Activated CD4-positive, alpha-beta T cell treated with anti-CD3 and anti-CD28 coated beads for 36 hours (primary cell): ENCODE measurements at regions not wholly inside any gene's neighbourhood (a gene's known extent, or its start where the extent isn't known, plus 50 kb on each side); places are given as distances from the start of the nearest gene placed in this dataset.

Experiments
- ATAC-seq: fragments of 200-7000 bp; cut with Tn5 transposase; one replicate; pipeline ENCODE4 v1.10.0; 2021; ENCODE audit warnings: mild to moderate bottlenecking, moderate library complexity
- CTCF ChIA-PET: fragments of 350-600 bp; sonication (Branson Sonifier 250); formaldehyde crosslinking; loops from one replicate; lab custom pipeline; 2021; ENCODE audit warnings: antibody characterized with exemption; lab: Charles Lee
- POLR2A ChIA-PET: fragments of 350-600 bp; sonication (Branson Sonifier 250); formaldehyde crosslinking; loops from one replicate; lab custom pipeline; 2021; ENCODE audit warnings: antibody characterized with exemption, inconsistent platforms; lab: Charles Lee
- DNase-seq: peaks from one replicate; pipeline ENCODE4 v3.0.0-alpha.2; 2020
- H3K27ac Mint-ChIP-seq: one replicate; pipeline ENCODE4 v1.8.0; 2021; ENCODE audit warnings: mixed read lengths
- H3K27me3 Mint-ChIP-seq: one replicate; pipeline ENCODE4 v1.8.0; 2021; ENCODE audit warnings: mixed read lengths
- H3K36me3 Mint-ChIP-seq: one replicate; pipeline ENCODE4 v1.8.0; 2021; ENCODE audit warnings: low read depth, mixed read lengths
- H3K4me1 Mint-ChIP-seq: one replicate; pipeline ENCODE4 v1.8.0; 2021; ENCODE audit warnings: mixed read lengths
- H3K4me3 Mint-ChIP-seq: one replicate; pipeline ENCODE4 v1.8.0; 2021; ENCODE audit warnings: mild to moderate bottlenecking, moderate library complexity, mixed read lengths
- H3K9me3 Mint-ChIP-seq: one replicate; pipeline ENCODE4 v1.8.0; 2021; ENCODE audit warnings: low read depth, mixed read lengths
- intact Hi-C, 2 experiments: fragments of 100-400 bp; cut with DNase I in 1 of 2; cut with micrococcal nuclease in 1 of 2; formaldehyde crosslinking; loops; one replicate each; pipeline versions ENCODE4 v1.14.2 to v1.15.1; 2022 to 2024; cut with DNase I, micrococcal nuclease

DNA sequence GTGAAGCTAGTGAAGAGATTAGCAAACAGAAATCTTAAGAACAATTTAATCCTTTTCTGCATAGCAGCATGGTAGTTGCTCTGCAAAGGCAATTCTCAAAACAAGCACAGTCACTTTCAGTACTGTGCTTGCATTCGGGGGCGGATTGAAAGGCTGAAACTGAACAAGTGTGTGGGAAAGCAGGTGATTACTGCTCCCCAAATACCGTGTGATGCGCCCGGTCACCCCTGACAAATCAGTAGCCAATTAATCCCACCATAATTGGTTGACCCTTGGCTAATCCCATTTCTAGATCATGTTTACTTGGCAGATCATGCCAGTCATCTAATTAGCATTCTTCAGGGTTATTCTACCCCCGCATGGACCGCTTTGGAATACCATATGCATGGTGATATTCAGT lies 76.5 kb upstream of the ADRB1 start:
- Mint-ChIP-seq H3K36me3 (no peaks in the 10 kb centered on the region), H3K27me3 (no peaks in the 10 kb centered on the region), H3K9me3 (peaks cover 9% of the 10 kb centered on the region), H3K27ac (no peak overlapping the region), H3K4me3 (no peak overlapping the region), H3K4me1 (peaks cover 8% of the 10 kb centered on the region)
- CTCF ChIA-PET, result interaction anchor here (0.9 kb wide), 1 partner anchor 13 kb away, joined by 3 read pairs; no protein-coding TSS in a partner anchor
- DNase-seq (no peak), ATAC-seq (peak; percentile 39)
- POLR2A ChIA-PET, result no interaction called here
- intact Hi-C loops, result loop anchor here in 1 of 2 experiments (10.0 kb wide), 1 partner anchor 128 kb away; no protein-coding TSS in a partner anchor

DNA sequence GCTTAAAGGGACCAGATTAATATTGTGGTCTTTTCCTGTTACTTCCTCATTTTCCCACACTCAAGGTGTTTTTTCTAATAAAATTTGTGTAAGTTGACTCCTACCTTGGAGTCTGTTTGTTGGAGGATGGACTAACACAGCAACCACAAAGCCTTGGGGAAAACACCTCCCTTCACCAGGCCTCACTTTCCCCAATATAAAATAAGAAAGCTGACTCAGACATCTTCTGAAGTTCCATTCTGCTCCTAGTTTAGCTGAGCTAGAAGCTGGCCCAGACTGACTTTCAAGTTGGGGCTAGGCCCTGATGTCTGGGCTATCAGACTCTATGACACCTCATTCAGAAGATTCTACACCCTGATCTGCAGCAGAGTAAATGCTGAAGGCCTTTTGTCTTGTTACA lies 73.0 kb upstream of the ADRB1 start:
- Mint-ChIP-seq H3K4me1 (no peaks in the 10 kb centered on the region), H3K27ac (no peak overlapping the region), H3K9me3 (peaks cover 7% of the 10 kb centered on the region), H3K36me3 (no peaks in the 10 kb centered on the region), H3K27me3 (peaks cover 8% of the 10 kb centered on the region), H3K4me3 (no peak overlapping the region)
- DNase-seq (no peak), ATAC-seq (no peak)
- intact Hi-C loops, result no loop called here
- CTCF ChIA-PET, result no interaction called here
- POLR2A ChIA-PET, result no interaction called here

DNA sequence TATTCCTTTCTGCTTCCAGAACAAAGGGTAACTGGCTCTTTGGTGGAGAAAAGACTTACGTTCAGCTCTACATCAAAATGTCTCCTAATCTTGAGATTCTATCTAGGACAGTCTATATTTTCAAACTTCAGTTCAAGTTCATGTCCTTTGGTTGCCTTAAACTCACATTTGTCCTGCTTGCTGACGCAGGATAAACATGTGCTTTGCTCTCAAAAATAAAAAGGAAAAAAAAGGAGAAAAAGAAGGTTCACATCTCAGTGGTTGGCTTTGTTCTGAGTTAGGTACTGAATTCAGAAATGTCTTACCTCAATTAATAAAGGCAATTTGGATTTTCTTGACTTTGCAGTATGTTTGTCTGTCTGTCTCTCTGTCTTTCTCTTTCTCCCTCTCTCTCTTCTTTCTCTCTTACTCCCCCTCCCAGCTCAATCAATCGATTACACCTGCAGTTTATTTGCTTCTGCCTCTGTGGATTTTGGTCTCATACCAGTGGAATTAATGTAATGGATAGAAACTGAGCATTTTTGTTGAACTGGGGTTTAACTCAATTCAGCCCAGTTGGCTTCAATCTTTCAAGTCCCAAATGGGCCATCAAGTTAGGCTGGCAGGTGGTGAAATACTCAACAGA lies 72.2 kb upstream of the ADRB1 start:
- ATAC-seq (no peak), DNase-seq (no peak)
- no peak overlapping the region for H3K27ac Mint-ChIP-seq
- CTCF ChIA-PET, result no interaction called here
- no peak overlapping the region for H3K4me3 Mint-ChIP-seq
- intact Hi-C loops, result no loop called here
- POLR2A ChIA-PET, result interaction anchor here (0.6 kb wide), 1 partner anchor 88 kb away, joined by 3 read pairs; no protein-coding TSS in a partner anchor
- no peaks in the 10 kb centered on the region for H3K36me3 Mint-ChIP-seq
- peaks cover 8% of the 10 kb centered on the region for H3K27me3 Mint-ChIP-seq
- H3K9me3 Mint-ChIP-seq, result peaks cover 7% of the 10 kb centered on the region
- H3K4me1 Mint-ChIP-seq, result no peaks in the 10 kb centered on the region

DNA sequence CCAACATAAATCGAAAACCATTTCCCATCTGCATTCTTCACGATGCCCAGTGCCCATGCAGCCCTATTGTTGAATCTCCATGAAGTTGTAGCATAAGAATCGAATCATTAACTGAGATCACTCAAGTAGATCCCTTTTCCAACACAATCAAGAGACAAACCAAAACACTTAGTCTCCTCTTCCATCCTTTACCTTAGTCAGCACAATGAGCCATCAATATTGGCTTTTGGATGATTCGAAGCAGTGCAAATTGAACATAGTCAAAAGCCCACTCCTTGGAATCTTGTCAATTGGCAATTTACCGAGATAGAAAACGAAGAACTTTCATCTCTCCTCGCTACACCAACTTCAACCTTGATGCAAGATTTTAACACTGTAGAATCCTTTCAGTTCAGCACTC lies 66.5 kb upstream of the ADRB1 start:
- no peak for DNase-seq

DNA sequence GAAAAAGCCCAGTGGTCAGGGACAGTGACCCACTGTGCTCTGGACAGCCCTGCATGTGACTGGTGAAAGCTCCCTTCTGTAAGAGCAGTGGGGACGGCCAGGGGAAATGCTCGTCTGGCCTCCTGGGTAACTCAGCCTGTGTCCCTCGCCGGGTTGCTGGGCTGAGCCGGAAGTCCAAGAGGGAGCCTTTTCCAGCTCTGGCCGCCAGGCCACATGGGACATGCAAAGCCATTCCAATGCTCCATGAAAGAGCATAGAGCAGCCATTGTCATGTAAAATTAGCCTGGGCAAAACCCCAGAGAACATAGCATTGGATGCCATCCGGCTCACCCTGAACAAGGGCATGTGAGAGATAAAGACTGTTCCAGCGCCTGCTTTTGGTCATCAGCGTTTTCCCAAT lies 64.9 kb upstream of the ADRB1 start:
- H3K27ac Mint-ChIP-seq, result no peak overlapping the region
- ATAC-seq, result no peak
- POLR2A ChIA-PET, result no interaction called here
- no peaks in the 10 kb centered on the region for H3K9me3 Mint-ChIP-seq
- peaks cover 3% of the 10 kb centered on the region for H3K36me3 Mint-ChIP-seq
- peaks cover 6% of the 10 kb centered on the region for H3K4me1 Mint-ChIP-seq
- no peak overlapping the region for H3K4me3 Mint-ChIP-seq
- CTCF ChIA-PET, result no interaction called here
- no peak for DNase-seq
- peaks cover 4% of the 10 kb centered on the region for H3K27me3 Mint-ChIP-seq
- intact Hi-C loops, result no loop called here

More for the DNA sequence above, 66.5 kb upstream of the ADRB1 start:
- intact Hi-C loops, result no loop called here
- Mint-ChIP-seq H3K27ac (no peak overlapping the region), H3K27me3 (peaks cover 10% of the 10 kb centered on the region), H3K36me3 (peaks cover 3% of the 10 kb centered on the region), H3K9me3 (no peaks in the 10 kb centered on the region), H3K4me3 (no peak overlapping the region), H3K4me1 (no peaks in the 10 kb centered on the region)
- ATAC-seq, result no peak
- ChIA-PET CTCF (no interaction called here), POLR2A (no interaction called here)

DNA sequence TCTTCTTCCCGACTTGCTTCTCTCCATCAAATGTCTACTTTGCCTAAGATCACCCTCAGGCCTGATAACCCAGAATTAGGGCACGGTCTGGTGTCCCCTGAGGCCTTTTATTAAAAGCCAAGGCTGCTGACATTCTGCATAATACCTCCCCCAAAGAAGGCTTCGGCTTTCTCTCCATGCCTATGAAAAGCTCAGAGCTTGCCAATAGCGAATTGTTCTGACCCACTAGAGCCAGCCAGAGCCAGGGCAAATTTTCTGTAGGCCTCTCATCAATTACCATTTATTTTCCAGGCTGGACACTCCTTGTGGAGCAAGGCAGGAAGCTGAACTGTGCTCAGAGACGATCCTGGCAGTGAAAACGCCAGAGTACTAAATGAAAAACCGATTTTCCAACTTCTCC lies 64.3 kb upstream of the ADRB1 start:
- H3K36me3 Mint-ChIP-seq, result peaks cover 3% of the 10 kb centered on the region
- H3K27ac Mint-ChIP-seq, result no peak overlapping the region
- intact Hi-C loops, result no loop called here
- ChIA-PET POLR2A (no interaction called here), CTCF (no interaction called here)
- H3K4me3 Mint-ChIP-seq, result no peak overlapping the region
- H3K9me3 Mint-ChIP-seq, result no peaks in the 10 kb centered on the region
- H3K27me3 Mint-ChIP-seq, result peaks cover 7% of the 10 kb centered on the region
- DNase-seq, result no peak
- H3K4me1 Mint-ChIP-seq, result peaks cover 9% of the 10 kb centered on the region
- no peak for ATAC-seq

DNA sequence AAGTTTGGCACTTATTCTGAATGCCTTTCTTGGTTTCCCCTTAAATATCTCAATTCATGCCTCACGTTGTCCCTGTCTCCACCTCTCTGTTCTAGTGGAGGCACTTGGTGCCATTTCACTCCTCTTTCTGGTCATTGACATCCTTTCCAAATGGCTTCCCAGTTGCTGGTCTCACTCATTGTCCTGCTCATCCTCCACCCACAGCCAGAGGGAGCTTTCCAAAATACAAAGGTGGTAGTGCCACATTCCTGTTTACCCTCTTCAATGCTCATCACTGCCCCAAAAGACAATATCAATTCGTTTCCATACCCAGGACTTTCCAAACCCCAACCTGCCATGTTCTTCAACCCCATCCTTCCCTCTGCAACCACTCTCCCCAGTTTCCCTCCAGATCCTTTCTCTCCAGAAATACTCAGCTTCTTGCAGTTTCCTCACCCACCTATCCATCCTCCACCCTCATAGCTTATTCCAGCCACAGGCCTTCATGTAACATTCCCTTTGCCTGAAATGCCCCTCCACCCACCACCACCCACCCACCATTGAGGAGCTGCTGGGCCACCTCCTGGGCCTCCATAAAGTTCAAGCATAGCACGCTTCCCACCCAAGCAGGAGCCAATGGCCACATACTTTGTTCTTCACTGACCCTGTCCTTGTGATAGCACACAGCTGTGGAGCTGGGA lies 63.1 kb upstream of the ADRB1 start:
- no peak overlapping the region for H3K27ac Mint-ChIP-seq
- H3K27me3 Mint-ChIP-seq, result peaks cover 7% of the 10 kb centered on the region
- DNase-seq (no peak), ATAC-seq (no peak)
- intact Hi-C loops, result no loop called here
- H3K4me3 Mint-ChIP-seq, result no peak overlapping the region
- H3K36me3 Mint-ChIP-seq, result peaks cover 3% of the 10 kb centered on the region
- H3K4me1 Mint-ChIP-seq, result peaks cover 9% of the 10 kb centered on the region
- no peaks in the 10 kb centered on the region for H3K9me3 Mint-ChIP-seq
- CTCF ChIA-PET, result no interaction called here
- POLR2A ChIA-PET, result no interaction called here

DNA sequence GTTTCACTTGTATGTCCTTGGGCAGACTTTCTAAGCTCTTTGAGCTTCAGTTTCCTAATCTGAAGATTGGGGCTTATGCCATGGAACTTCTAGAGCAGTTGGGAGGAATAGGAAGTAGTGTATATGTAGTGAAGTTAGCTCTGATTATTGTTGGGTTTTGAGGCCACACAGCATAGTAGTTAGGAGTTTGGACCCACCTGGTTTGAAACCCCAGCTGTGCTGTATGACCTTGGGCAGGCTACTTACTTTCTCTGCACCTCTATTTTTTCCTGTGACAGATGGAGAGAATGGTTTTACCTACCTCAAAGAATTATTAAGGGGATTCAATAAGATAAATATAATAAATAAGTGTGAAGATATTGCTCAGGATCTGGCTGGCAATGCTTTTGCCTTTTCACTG lies 61.4 kb upstream of the ADRB1 start:
- no peak for DNase-seq
- POLR2A ChIA-PET, result no interaction called here
- Mint-ChIP-seq H3K4me3 (no peak overlapping the region), H3K27me3 (peaks cover 13% of the 10 kb centered on the region), H3K36me3 (peaks cover 6% of the 10 kb centered on the region), H3K27ac (no peak overlapping the region), H3K4me1 (peaks cover 9% of the 10 kb centered on the region), H3K9me3 (peaks cover 7% of the 10 kb centered on the region)
- ATAC-seq, result no peak
- intact Hi-C loops, result no loop called here
- CTCF ChIA-PET, result interaction anchor here (0.7 to 1.3 kb wide), 2 partner anchors 17 to 78 kb away, joined by 3 read pairs; no protein-coding TSS in a partner anchor

DNA sequence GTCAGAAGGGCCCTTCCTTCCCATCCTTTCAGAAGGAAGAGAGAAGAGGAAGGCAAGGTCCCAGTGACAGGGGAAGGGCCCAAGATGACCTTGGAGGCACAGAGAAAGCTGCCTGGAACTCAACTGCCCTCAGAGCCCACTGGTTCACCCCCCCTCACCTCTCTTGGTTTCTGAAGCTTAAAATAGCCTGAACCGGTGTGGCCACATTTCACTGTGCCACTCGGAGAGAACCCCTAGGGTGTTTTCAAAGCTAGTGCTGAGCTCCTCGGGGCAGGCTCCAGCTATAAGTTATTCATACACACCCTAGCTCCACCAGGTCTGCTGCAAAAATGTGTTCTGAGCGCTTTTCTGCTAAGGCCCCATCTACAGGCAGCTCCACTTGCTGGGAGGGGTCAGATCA lies 60.9 kb upstream of the ADRB1 start:
- intact Hi-C loops, result no loop called here
- Mint-ChIP-seq H3K27me3 (peaks cover 13% of the 10 kb centered on the region), H3K4me3 (no peak overlapping the region), H3K27ac (no peak overlapping the region), H3K4me1 (peaks cover 9% of the 10 kb centered on the region), H3K9me3 (peaks cover 11% of the 10 kb centered on the region), H3K36me3 (peaks cover 6% of the 10 kb centered on the region)
- ChIA-PET CTCF (interaction anchor here (0.7 to 1.3 kb wide), 2 partner anchors 18 to 77 kb away, joined by 3 read pairs; no protein-coding TSS in a partner anchor), POLR2A (no interaction called here)
- DNase-seq (no peak), ATAC-seq (no peak)

DNA sequence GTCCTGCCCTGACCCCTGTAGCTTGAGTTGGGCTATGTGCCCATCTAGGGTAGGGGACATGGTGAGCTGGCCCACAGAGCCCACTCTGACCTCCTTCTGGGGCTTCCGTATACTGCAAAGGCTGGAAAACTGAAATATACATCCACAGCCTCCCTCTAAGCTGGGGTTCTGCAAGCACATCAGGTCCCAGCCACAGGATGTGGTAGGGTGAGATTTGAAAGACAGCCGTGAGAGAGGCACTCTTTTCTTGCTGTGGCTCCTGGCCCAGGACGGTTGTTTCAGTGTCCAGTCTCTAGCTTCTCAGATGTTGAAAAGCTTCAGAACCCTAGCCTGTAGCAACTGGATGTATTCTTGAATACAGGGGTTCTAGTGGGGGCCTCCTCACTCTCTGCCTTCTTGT lies 60.1 kb upstream of the ADRB1 start:
- CTCF ChIA-PET, result interaction anchor here (0.7 to 1.3 kb wide), 2 partner anchors 18 to 61 kb away, joined by 3 read pairs; no protein-coding TSS in a partner anchor
- Mint-ChIP-seq H3K36me3 (peaks cover 6% of the 10 kb centered on the region), H3K27me3 (peaks cover 13% of the 10 kb centered on the region), H3K4me1 (peaks cover 9% of the 10 kb centered on the region), H3K9me3 (peaks cover 14% of the 10 kb centered on the region), H3K27ac (no peak overlapping the region), H3K4me3 (no peak overlapping the region)
- POLR2A ChIA-PET, result no interaction called here
- ATAC-seq (no peak), DNase-seq (no peak)
- intact Hi-C loops, result no loop called here

DNA sequence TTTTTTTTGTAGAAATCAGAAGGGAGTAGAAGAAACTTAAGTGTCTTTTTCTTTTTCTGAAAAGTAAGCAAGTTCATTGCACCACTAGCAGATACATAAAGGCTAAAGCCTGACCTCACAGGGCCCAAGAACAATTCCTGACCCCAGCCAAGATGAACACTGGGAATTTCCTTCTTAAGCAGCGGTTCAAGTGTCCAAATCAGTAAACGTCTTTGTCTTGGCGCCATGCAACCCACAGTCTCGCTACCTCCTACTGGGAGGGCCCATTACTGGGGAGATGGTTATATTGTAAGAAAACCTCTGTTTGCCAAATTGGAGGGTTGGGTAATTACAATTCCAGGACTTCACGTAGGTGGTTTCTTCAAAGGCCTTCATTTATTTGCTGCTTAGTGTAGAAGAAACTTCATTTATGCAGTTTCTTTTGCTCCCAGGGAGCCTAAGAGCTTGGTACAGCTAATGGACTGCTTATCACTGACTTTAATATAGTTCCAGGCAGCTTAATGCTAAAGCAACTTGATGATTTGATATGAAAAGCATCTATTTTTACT lies 58.3 kb upstream of the ADRB1 start:
- Mint-ChIP-seq H3K9me3 (peaks cover 14% of the 10 kb centered on the region), H3K4me3 (no peak overlapping the region), H3K27me3 (peaks cover 18% of the 10 kb centered on the region), H3K36me3 (peaks cover 6% of the 10 kb centered on the region), H3K27ac (no peak overlapping the region), H3K4me1 (peaks cover 9% of the 10 kb centered on the region)
- no peak for DNase-seq
- POLR2A ChIA-PET, result no interaction called here
- CTCF ChIA-PET, result no interaction called here
- no peak for ATAC-seq
- intact Hi-C loops, result no loop called here

DNA sequence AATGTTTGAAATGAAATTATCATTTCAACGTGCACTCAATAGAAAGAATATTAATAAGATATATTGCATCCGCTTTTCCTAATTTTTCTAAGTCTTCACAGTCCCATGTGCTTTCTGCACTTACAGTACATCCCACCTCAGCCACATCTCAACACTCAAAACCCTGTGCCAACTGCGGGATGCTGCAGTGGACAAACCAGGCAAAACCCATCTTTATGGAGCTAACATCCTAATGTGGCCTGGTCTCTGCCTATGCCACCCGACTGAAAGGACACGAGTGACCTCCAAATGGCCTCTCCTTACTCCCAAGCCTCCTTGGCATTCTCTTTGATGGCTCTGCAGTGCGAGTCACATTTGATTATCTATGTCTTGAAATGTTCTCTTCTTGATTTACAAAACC lies 57.4 kb upstream of the ADRB1 start:
- DNase-seq (no peak), ATAC-seq (no peak)
- Mint-ChIP-seq H3K9me3 (peaks cover 14% of the 10 kb centered on the region), H3K4me1 (peaks cover 12% of the 10 kb centered on the region), H3K27me3 (peaks cover 18% of the 10 kb centered on the region), H3K27ac (no peak overlapping the region), H3K36me3 (peaks cover 4% of the 10 kb centered on the region), H3K4me3 (no peak overlapping the region)
- ChIA-PET POLR2A (no interaction called here), CTCF (no interaction called here)
- intact Hi-C loops, result no loop called here
